WTC11 (cell line): ENCODE measurements at regions not wholly inside any gene's neighbourhood (a gene's known extent, or its start where the extent isn't known, plus 50 kb on each side); places are given as distances from the start of the nearest gene placed in this dataset.
"Not testable (repeated sequence)": the region's sequence is repeated elsewhere in the genome, so short reads cannot be mapped to it uniquely, and the experiment has no call there.

Experiments
- ATF2 ChIP-seq: sonication (generic); formaldehyde crosslinking; IDR thresholded peaks from 2 replicates; pipeline ENCODE4 v1.8.1; 2022; ENCODE audit warnings: low read depth, missing genetic modification reagents, borderline replicate concordance
- ATF3 ChIP-seq: sonication (generic); formaldehyde crosslinking; conservative IDR thresholded peaks from 2 replicates; pipeline ENCODE4 v1.8.1; 2022; ENCODE audit warnings: mild to moderate bottlenecking, missing genetic modification reagents
- CTCF ChIP-seq: fragments of 200-600 bp; IDR thresholded peaks from 2 replicates; pipeline ENCODE4 v1.8.0; 2022; ENCODE audit warnings: antibody characterized with exemption
- ESRRA ChIP-seq: sonication (generic); formaldehyde crosslinking; IDR thresholded peaks from 2 replicates; pipeline ENCODE4 v1.8.1; 2022; ENCODE audit warnings: mild to moderate bottlenecking, missing genetic modification reagents, borderline replicate concordance
- JUN ChIP-seq: sonication (generic); formaldehyde crosslinking; IDR thresholded peaks from 2 replicates; pipeline ENCODE4 v1.8.0; 2023; ENCODE audit warnings: mild to moderate bottlenecking, missing genetic modification reagents
- SP1 ChIP-seq: sonication (generic); formaldehyde crosslinking; conservative IDR thresholded peaks from 2 replicates; pipeline ENCODE4 v1.8.1; 2022; ENCODE audit warnings: missing genetic modification reagents
- USF2 ChIP-seq: sonication (generic); formaldehyde crosslinking; IDR thresholded peaks from 2 replicates; pipeline ENCODE4 v1.8.1; 2023; ENCODE audit warnings: mild to moderate bottlenecking, missing genetic modification reagents, moderate library complexity

- TF ChIP-seq ATF2 (CRISPR knock-in tag); CTCF; ESRRA (CRISPR knock-in tag); USF2 (CRISPR knock-in tag); SP1 (CRISPR knock-in tag); ATF3 (CRISPR knock-in tag); JUN (CRISPR knock-in tag): not testable (repeated sequence)
These were observed 503.7 kb downstream of the IGSF11 start for GRCh38 chr3:118530927-118531356.
